ENCODE measurements at regions not wholly inside any gene's neighbourhood (a gene's known extent, or its start where the extent isn't known, plus 50 kb on each side); places are given as distances from the start of the nearest gene placed in this dataset.

DNA sequence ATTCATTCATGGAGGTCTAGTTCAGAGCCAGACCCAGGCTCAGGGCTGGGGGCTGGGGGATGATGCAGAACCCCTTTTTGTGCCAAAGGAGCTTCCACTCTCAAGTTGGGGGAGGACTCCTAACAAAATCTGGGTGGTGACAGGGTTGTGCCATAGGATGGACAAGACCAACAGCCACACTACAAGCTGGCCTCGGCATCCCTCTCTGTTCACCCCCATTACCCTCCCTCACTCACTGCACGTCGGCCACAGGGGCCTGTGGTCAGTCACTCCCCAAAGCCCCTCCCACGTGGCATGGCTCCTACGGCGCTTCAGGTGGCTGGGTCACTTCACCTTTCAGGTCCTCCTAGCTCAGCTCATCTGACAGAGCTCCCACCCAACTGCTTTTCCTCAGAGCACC lies 348.7 kb upstream of the ZMIZ1 start:
- Mint-ChIP-seq H3K4me3 (ENCODE audit: unreplicated experiment) (no peak overlapping the region), H3K27ac (ENCODE audit: unreplicated experiment) (no peak overlapping the region), H3K4me1 (ENCODE audit: unreplicated experiment) (no peaks in the 10 kb centered on the region), H3K27me3 (ENCODE audit: unreplicated experiment) (peaks cover 2% of the 10 kb centered on the region), H3K36me3 (ENCODE audit: low read depth, unreplicated experiment) (no peaks in the 10 kb centered on the region), H3K9me3 (ENCODE audit: unreplicated experiment) (no peaks in the 10 kb centered on the region)
- TF ChIP-seq, protein P1, sequence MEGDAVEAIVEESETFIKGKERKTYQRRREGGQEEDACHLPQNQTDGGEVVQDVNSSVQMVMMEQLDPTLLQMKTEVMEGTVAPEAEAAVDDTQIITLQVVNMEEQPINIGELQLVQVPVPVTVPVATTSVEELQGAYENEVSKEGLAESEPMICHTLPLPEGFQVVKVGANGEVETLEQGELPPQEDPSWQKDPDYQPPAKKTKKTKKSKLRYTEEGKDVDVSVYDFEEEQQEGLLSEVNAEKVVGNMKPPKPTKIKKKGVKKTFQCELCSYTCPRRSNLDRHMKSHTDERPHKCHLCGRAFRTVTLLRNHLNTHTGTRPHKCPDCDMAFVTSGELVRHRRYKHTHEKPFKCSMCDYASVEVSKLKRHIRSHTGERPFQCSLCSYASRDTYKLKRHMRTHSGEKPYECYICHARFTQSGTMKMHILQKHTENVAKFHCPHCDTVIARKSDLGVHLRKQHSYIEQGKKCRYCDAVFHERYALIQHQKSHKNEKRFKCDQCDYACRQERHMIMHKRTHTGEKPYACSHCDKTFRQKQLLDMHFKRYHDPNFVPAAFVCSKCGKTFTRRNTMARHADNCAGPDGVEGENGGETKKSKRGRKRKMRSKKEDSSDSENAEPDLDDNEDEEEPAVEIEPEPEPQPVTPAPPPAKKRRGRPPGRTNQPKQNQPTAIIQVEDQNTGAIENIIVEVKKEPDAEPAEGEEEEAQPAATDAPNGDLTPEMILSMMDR (IDR thresholded peaks at IDR 0.05; ENCODE audit: unreplicated experiment), result no peak
- no peak for DNase-seq (ENCODE audit: low spot score)

DNA sequence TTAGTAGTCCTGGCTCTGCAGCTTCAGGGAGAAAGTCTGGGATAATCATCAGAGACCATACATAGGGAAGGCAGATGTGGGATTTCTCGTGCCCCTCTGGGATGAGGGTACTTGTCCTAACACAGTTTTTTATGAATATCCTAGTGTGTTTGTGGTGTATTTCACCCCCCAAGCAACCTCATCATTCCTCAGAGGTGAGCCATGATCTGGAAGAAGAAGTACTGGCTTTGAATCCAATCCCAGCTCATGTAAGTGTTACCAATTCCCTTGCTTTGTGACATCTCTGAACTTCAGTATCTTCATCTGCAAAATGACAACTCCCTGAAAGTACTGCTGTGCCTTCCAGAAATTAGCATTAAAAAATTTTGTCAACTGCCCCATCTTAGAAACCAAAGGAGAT lies 347.5 kb upstream of the ZMIZ1 start:
- H3K27me3 Mint-ChIP-seq (ENCODE audit: unreplicated experiment), result peaks cover 2% of the 10 kb centered on the region
- TF ChIP-seq, protein P1 (IDR thresholded peaks at IDR 0.05; ENCODE audit: unreplicated experiment), result no peak
- no peak overlapping the region for H3K27ac Mint-ChIP-seq (ENCODE audit: unreplicated experiment)
- no peaks in the 10 kb centered on the region for H3K36me3 Mint-ChIP-seq (ENCODE audit: low read depth, unreplicated experiment)
- no peaks in the 10 kb centered on the region for H3K9me3 Mint-ChIP-seq (ENCODE audit: unreplicated experiment)
- DNase-seq (ENCODE audit: low spot score), result no peak
- no peaks in the 10 kb centered on the region for H3K4me1 Mint-ChIP-seq (ENCODE audit: unreplicated experiment)
- no peak overlapping the region for H3K4me3 Mint-ChIP-seq (ENCODE audit: unreplicated experiment)

DNA sequence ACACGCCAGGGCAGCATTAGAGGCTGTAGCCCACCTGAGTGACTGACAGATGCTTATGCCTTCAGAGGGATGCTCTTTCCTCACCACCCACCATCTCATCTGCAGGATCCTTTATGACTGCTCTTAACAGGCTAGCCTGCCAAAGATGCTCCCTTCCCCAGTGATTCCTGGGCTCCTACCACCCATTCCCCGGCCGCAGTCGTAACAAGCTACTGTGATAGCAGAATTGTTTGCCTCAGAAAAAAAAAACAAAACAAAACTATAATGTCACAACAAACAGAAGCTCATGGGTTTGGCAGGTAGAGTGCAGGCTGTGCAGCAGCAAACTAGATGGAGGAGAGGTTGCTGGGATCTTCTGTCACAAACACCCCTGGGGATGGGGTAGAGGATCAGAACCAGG lies 343.9 kb upstream of the ZMIZ1 start:
- Mint-ChIP-seq H3K27me3 (ENCODE audit: unreplicated experiment) (peaks cover 2% of the 10 kb centered on the region), H3K36me3 (ENCODE audit: low read depth, unreplicated experiment) (no peaks in the 10 kb centered on the region), H3K27ac (ENCODE audit: unreplicated experiment) (no peak overlapping the region), H3K4me3 (ENCODE audit: unreplicated experiment) (no peak overlapping the region), H3K9me3 (ENCODE audit: unreplicated experiment) (no peaks in the 10 kb centered on the region), H3K4me1 (ENCODE audit: unreplicated experiment) (no peaks in the 10 kb centered on the region)
- DNase-seq (ENCODE audit: low spot score), result no peak
- TF ChIP-seq, protein P1 (IDR thresholded peaks at IDR 0.05; ENCODE audit: unreplicated experiment), result no peak

DNA sequence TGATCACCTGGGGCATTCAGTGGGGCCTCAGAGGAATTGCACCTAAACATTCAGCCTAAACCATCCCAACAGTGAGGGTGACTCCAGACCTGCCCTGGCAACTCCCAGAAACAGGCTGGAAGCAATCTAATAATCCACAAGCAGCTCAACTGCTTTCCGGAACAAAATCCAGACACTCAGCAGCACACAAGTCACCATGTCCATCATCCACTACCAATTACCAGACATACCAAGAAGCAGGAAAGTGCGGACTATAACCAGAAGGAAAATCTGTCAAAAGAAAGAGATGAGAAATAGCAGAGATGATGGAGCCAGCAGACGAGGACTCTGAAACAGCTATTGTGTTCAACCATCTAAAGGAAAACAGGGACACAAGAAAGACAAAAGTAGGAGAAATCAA lies 342.6 kb upstream of the ZMIZ1 start:
- Mint-ChIP-seq H3K27ac (ENCODE audit: unreplicated experiment) (no peak overlapping the region), H3K27me3 (ENCODE audit: unreplicated experiment) (no peaks in the 10 kb centered on the region), H3K9me3 (ENCODE audit: unreplicated experiment) (no peaks in the 10 kb centered on the region), H3K4me3 (ENCODE audit: unreplicated experiment) (no peak overlapping the region), H3K36me3 (ENCODE audit: low read depth, unreplicated experiment) (no peaks in the 10 kb centered on the region), H3K4me1 (ENCODE audit: unreplicated experiment) (no peaks in the 10 kb centered on the region)
- no peak for DNase-seq (ENCODE audit: low spot score)
- TF ChIP-seq, protein P1 (IDR thresholded peaks at IDR 0.05; ENCODE audit: unreplicated experiment), result no peak

DNA sequence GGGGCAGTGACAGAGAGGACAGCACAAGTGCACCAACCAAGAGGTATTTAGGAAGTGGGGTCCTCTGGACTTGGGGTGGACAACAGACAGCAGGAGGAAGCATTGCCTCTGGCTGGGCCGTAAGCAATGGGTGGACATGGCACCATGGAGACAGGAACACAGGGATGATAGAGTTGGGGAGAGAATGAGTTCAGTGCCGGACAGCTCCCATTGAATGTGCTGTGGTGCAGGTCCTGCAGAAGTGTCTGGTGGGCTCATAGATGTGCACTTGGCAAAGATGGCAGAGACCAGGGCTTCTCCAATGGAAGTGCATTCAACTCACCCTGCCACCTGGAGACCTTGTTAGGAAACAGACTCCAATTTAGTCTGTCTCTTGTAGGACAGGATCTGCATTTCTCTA lies 341.5 kb upstream of the ZMIZ1 start:
- Mint-ChIP-seq H3K27ac (ENCODE audit: unreplicated experiment) (no peak overlapping the region), H3K27me3 (ENCODE audit: unreplicated experiment) (no peaks in the 10 kb centered on the region), H3K9me3 (ENCODE audit: unreplicated experiment) (no peaks in the 10 kb centered on the region), H3K4me1 (ENCODE audit: unreplicated experiment) (no peaks in the 10 kb centered on the region), H3K36me3 (ENCODE audit: low read depth, unreplicated experiment) (no peaks in the 10 kb centered on the region), H3K4me3 (ENCODE audit: unreplicated experiment) (no peak overlapping the region)
- DNase-seq (ENCODE audit: low spot score), result no peak
- TF ChIP-seq, protein P1 (IDR thresholded peaks at IDR 0.05; ENCODE audit: unreplicated experiment), result no peak
